ENCODE measurements at regions not wholly inside any gene's neighbourhood (a gene's known extent, or its start where the extent isn't known, plus 50 kb on each side); places are given as distances from the start of the nearest gene placed in this dataset.

DNA sequence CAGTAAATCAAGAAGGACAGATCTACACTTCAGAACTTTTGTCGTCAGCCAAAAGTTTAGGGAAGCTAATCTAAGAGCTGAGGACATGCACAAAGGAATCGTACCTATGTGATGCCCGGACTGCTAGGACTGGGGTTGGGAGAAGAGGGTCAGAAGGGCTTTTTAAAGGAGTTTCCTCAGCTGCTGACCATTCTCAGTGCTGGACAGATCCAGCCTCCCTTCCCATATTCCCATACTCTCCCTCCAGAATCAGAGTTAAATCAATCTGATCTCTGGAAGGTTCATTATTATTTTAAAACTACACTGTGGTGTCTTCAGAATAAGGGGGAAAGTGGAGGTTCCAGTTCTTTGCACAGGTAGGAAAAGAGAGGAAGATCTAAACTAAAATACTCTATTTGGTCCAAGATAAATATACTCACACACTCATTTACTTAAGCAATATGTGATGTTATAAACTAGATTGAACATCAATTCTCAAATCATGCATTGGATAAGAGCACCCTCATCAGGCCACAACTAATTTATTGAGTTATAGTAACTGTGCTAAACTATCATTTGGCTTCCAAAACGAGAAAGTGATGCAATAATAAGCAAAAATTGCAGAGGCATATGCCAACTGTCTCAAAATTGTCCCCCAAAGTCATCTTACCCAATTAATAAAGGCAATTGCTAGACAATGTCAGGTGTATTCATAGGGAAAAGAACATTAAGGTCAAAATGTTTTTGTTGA lies 124.7 kb downstream of the HNRNPD start:
- no peak for TF ChIP-seq TAF1 (IDR thresholded peaks at IDR 0.05; ENCODE audit: borderline replicate concordance, low read depth, low read length)
- no peak for TF ChIP-seq POLR2A (IDR thresholded peaks at IDR 0.05; ENCODE audit: low read depth, low read length)
